ENCODE measurements at regions not wholly inside any gene's neighbourhood (a gene's known extent, or its start where the extent isn't known, plus 50 kb on each side); places are given as distances from the start of the nearest gene placed in this dataset.

GRCh38 chr3:117266806-117267205 is 557.2 kb downstream of the TUSC7 start:
- no peak for TF ChIP-seq CTCF (conservative IDR thresholded peaks at IDR 0.05; ENCODE audit: low read depth, low read length)
- TF ChIP-seq EZH2phosphoT487 (IDR thresholded peaks at IDR 0.05; ENCODE audit: borderline replicate concordance, low read length): no peak

All from PC-3 (cell line).